Right hindlimb (tissue), 1 donor: ENCODE measurements at regions not wholly inside any gene's neighbourhood (a gene's known extent, or its start where the extent isn't known, plus 50 kb on each side); places are given as distances from the start of the nearest gene placed in this dataset.

Experiments
- DNase-seq: peaks from one replicate; pipeline ENCODE4 v3.0.0-alpha.2; 2018

- no peak for DNase-seq
Observed at GRCh38 chr3:83302091-83302490, 1540.6 kb upstream of the GBE1 start.

- no peak for DNase-seq
Observed at GRCh38 chr3:83317605-83318004, 1556.2 kb upstream of the GBE1 start.

GRCh38 chr3:83320726-83321125, 1559.3 kb upstream of the GBE1 start:
- DNase-seq = no peak

- no peak for DNase-seq
Observed at GRCh38 chr3:83321457-83321856, 1560.0 kb upstream of the GBE1 start.

- DNase-seq = no peak
Observed at GRCh38 chr3:83321891-83322290, 1560.4 kb upstream of the GBE1 start.

- DNase-seq = no peak
Observed at GRCh38 chr3:83354205-83354604, 1592.8 kb upstream of the GBE1 start.

GRCh38 chr3:83393276-83393675, 1565.5 kb upstream of the CADM2 start:
- DNase-seq = no peak

GRCh38 chr3:83403927-83404326, 1554.9 kb upstream of the CADM2 start:
- DNase-seq = peak; percentile 7

- no peak for DNase-seq
Observed at GRCh38 chr3:83426300-83426699, 1532.5 kb upstream of the CADM2 start.

- DNase-seq = no peak
Observed at GRCh38 chr3:83434880-83435587, 1523.8 kb upstream of the CADM2 start.

GRCh38 chr3:83438188-83438587, 1520.6 kb upstream of the CADM2 start:
- DNase-seq = no peak

- no peak for DNase-seq
Observed at GRCh38 chr3:83453056-83453455, 1505.7 kb upstream of the CADM2 start.

- no peak for DNase-seq
Observed at GRCh38 chr3:83454353-83454752, 1504.4 kb upstream of the CADM2 start.

- no peak for DNase-seq
Observed at GRCh38 chr3:83457551-83457950, 1501.2 kb upstream of the CADM2 start.

- DNase-seq = no peak
Observed at GRCh38 chr3:83460052-83460451, 1498.7 kb upstream of the CADM2 start.

GRCh38 chr3:83461411-83461810, 1497.4 kb upstream of the CADM2 start:
- no peak for DNase-seq

- DNase-seq = no peak
Observed at GRCh38 chr3:83477563-83477962, 1481.2 kb upstream of the CADM2 start.

GRCh38 chr3:83482402-83483070, 1476.3 kb upstream of the CADM2 start:
- no peak for DNase-seq

- DNase-seq = no peak
Observed at GRCh38 chr3:83496462-83496861, 1462.3 kb upstream of the CADM2 start.

- DNase-seq = no peak
Observed at GRCh38 chr3:83498361-83499016, 1460.3 kb upstream of the CADM2 start.

GRCh38 chr3:83500422-83500821, 1458.4 kb upstream of the CADM2 start:
- no peak for DNase-seq

- no peak for DNase-seq
Observed at GRCh38 chr3:83500931-83501330, 1457.9 kb upstream of the CADM2 start.

GRCh38 chr3:83513051-83513450, 1445.7 kb upstream of the CADM2 start:
- no peak for DNase-seq

- no peak for DNase-seq
Observed at GRCh38 chr3:83513677-83514076, 1445.1 kb upstream of the CADM2 start.
